HEK293T (cell line): ENCODE measurements at regions not wholly inside any gene's neighbourhood (a gene's known extent, or its start where the extent isn't known, plus 50 kb on each side); places are given as distances from the start of the nearest gene placed in this dataset.
"Not testable (repeated sequence)": the region's sequence is repeated elsewhere in the genome, so short reads cannot be mapped to it uniquely, and the experiment has no call there.

ENCODE experiments used
- CTCF ChIA-PET: fragments of 350-600 bp; formaldehyde crosslinking; extraction: SDS; loops from one replicate; lab custom pipeline; 2021; ENCODE audit warnings: antibody characterized with exemption, inconsistent platforms; lab: Yijun Ruan, JAX
- POLR2A ChIA-PET: fragments of 350-600 bp; formaldehyde crosslinking; extraction: SDS; loops from one replicate; lab custom pipeline; 2020; ENCODE audit warnings: antibody characterized with exemption, inconsistent platforms; lab: Yijun Ruan, JAX
- DNase-seq: peaks from one replicate; pipeline ENCODE4 v3.0.0; 2012; ENCODE audit warnings: mixed read lengths; ENCODE audit errors: extremely low spot score
- ARNT ChIP-seq: fragments of 450-650 bp; IDR thresholded peaks from 2 replicates; pipeline ENCODE4 v1.6.1; 2017; ENCODE audit warnings: mild to moderate bottlenecking
- BHLHE40 ChIP-seq: fragments of 450-650 bp; IDR thresholded peaks from 2 replicates; pipeline ENCODE4 v1.6.1; 2016; ENCODE audit warnings: mild to moderate bottlenecking, moderate library complexity, borderline replicate concordance
- CTBP1 ChIP-seq: fragments of 450-650 bp; IDR thresholded peaks from 2 replicates; pipeline ENCODE4 v1.6.1; 2016; ENCODE audit warnings: borderline replicate concordance
- ELF4 ChIP-seq: fragments of 450-650 bp; IDR thresholded peaks from 2 replicates; pipeline ENCODE4 v1.6.1; 2017; ENCODE audit warnings: antibody characterized with exemption
- FOXA1 ChIP-seq: fragments of 450-650 bp; IDR thresholded peaks from 2 replicates; pipeline ENCODE4 v1.6.1; 2016; ENCODE audit warnings: mild to moderate bottlenecking
- FOXK2 ChIP-seq: fragments of 450-650 bp; IDR thresholded peaks from 2 replicates; pipeline ENCODE4 v1.6.1; 2016; ENCODE audit warnings: mild to moderate bottlenecking
- FOXM1 ChIP-seq: fragments of 450-650 bp; IDR thresholded peaks from 2 replicates; pipeline ENCODE4 v1.6.1; 2017; ENCODE audit warnings: mild to moderate bottlenecking, borderline replicate concordance
- HDGF ChIP-seq: fragments of 450-650 bp; IDR thresholded peaks from 2 replicates; pipeline ENCODE4 v1.6.1; 2017; ENCODE audit warnings: antibody characterized with exemption, borderline replicate concordance
- L3MBTL2 ChIP-seq: fragments of 450-650 bp; conservative IDR thresholded peaks from 2 replicates; pipeline ENCODE4 v1.6.1; 2016; ENCODE audit warnings: mild to moderate bottlenecking
- LEF1 ChIP-seq: fragments of 450-650 bp; IDR thresholded peaks from 2 replicates; pipeline ENCODE4 v1.6.1; 2017; ENCODE audit warnings: mild to moderate bottlenecking, borderline replicate concordance
- NFRKB ChIP-seq: fragments of 450-650 bp; IDR thresholded peaks from 2 replicates; pipeline ENCODE4 v1.6.1; 2016; ENCODE audit warnings: mild to moderate bottlenecking, moderate library complexity
- SP1 ChIP-seq: fragments of 450-650 bp; IDR thresholded peaks from 2 replicates; pipeline ENCODE4 v1.6.1; 2017
- SUZ12 ChIP-seq: fragments of 450-650 bp; IDR thresholded peaks from 2 replicates; pipeline ENCODE4 v1.6.1; 2016; ENCODE audit warnings: mild to moderate bottlenecking
- TARDBP ChIP-seq: fragments of 450-650 bp; IDR thresholded peaks from 2 replicates; pipeline ENCODE4 v1.6.1; 2016
- ZNF384 ChIP-seq: fragments of 450-650 bp; IDR thresholded peaks from 2 replicates; pipeline ENCODE4 v1.6.1; 2016
- TF ChIP-seq, protein P1 (sequence below): fragments of 450-650 bp; IDR thresholded peaks from 2 replicates; pipeline ENCODE4 v1.6.1; 2016

DNA sequence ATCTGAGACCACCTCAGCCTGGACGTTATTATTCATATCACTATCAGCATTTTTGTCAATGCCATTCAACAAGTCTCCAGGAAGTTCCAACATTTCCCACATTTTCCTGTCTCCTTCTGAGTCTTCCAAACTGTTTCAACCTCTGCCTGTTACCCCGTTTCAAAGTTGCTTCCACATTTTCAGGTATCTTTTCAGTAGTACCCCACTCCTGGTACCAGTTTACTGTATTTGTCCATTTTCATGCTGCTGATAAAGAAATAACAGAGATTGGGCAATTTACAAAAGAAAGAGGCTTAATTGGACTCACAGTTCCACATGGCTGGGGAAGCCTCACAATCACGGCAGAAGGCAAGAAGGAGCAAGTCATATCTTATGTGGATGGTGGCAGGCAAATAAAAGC, 565.5 kb downstream of the FRK start:
- DNase-seq = no peak
- CTCF ChIA-PET = no interaction called here
- TF ChIP-seq SP1 (no peak), FOXK2 (no peak), BHLHE40 (no peak), ZNF384 (no peak), ELF4 (no peak), TARDBP (no peak), ARNT (no peak), FOXM1 (no peak), L3MBTL2 (no peak), SUZ12 (no peak), CTBP1 (no peak), LEF1 (no peak), NFRKB (no peak)
- TF ChIP-seq, protein P1, sequence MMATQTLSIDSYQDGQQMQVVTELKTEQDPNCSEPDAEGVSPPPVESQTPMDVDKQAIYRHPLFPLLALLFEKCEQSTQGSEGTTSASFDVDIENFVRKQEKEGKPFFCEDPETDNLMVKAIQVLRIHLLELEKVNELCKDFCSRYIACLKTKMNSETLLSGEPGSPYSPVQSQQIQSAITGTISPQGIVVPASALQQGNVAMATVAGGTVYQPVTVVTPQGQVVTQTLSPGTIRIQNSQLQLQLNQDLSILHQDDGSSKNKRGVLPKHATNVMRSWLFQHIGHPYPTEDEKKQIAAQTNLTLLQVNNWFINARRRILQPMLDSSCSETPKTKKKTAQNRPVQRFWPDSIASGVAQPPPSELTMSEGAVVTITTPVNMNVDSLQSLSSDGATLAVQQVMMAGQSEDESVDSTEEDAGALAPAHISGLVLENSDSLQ = no peak
- POLR2A ChIA-PET = no interaction called here

DNA sequence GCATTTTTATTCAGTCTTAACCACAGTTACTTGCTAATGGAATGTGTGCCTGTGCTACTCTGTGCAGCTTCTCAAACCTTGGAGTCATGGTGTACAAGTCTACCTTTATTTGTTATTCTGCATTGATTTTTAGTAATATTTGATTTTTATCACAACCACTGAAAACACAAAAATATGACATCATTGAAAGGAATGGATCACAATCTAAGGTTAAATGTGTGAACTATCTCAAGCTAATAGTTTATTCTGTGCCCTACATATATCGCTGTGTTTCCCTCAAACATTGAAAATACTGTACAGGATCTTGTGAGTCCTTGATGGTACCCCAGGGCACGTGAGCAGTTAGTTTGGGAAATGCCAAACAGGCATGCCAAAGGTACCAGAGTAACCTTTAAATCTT, 573.4 kb downstream of the FRK start:
- ChIA-PET CTCF (no interaction called here), POLR2A (no interaction called here)
- DNase-seq = no peak
- TF ChIP-seq ARNT = no peak
- no peak for TF ChIP-seq CTBP1
- no peak for TF ChIP-seq L3MBTL2
- TF ChIP-seq, protein P1 = no peak
- TF ChIP-seq FOXK2 = no peak
- TF ChIP-seq FOXM1 = no peak
- no peak for TF ChIP-seq ZNF384
- no peak for TF ChIP-seq FOXA1
- no peak for TF ChIP-seq BHLHE40
- no peak for TF ChIP-seq SUZ12
- TF ChIP-seq ELF4 = no peak
- TF ChIP-seq SP1 = no peak
- no peak for TF ChIP-seq LEF1
- TF ChIP-seq HDGF = no peak
- no peak for TF ChIP-seq NFRKB
- no peak for TF ChIP-seq TARDBP

DNA sequence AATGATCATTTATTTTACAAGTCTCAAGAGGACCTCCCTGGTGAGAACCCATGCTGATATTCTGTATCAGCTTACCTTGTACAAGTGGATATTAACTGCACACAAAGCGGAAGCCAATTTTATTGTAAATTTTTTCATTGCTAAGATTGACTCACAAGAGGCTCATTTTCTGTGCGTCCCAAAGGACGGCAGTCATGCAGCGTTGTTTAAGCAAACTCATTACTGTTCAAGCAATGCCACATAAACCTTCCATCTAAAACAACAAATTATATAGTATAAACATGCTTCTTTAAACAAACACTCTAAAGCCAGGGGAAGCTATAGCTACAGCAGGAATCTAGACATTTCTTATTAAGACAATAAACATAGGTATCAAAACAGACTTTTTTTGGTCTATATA, 575.3 kb downstream of the FRK start:
- CTCF ChIA-PET = no interaction called here

DNA sequence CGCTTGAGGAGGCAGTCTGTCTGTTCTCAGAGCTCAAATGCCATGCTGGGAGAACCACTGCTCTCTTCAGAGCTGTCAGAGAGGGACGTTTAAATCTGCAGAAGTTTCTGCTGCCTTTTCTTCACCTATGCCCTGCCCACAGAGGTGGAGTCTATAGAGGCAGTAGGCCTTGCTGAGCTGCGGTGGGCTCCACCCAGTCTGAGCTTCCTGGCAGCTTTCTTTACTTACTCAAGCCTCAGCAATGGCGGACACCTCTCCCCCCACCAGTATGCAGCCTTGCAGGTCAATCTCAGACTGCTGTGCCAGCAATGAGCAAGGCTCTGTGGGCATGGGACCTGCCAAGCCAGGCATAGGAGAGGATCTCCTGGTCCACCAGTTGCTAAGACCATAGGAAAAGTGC, 580.1 kb downstream of the FRK start:
- DNase-seq, CTCF ChIA-PET, POLR2A ChIA-PET: not testable (repeated sequence)

More for the DNA sequence above, 575.3 kb downstream of the FRK start:
- TF ChIP-seq CTBP1 = peak; percentile 97
- TF ChIP-seq SP1 = no peak
- TF ChIP-seq FOXK2 = peak; percentile 70; the same call in 1 of the 2 replicates
- TF ChIP-seq NFRKB = no peak
- no peak for TF ChIP-seq SUZ12
- peak; percentile 93 for TF ChIP-seq ZNF384
- TF ChIP-seq FOXA1 = peak; percentile 50; the same call in 1 of the 2 replicates
- TF ChIP-seq TARDBP = 0 out of 2 replicates have a peak, but pooled peaks have one; percentile 32
- TF ChIP-seq L3MBTL2 = no peak; the same call in 1 of the 2 replicates
- no peak for TF ChIP-seq BHLHE40
- TF ChIP-seq, protein P1 = peak; percentile 92
- TF ChIP-seq LEF1 = no peak; the same call in 1 of the 2 replicates
- no peak for TF ChIP-seq HDGF
- TF ChIP-seq ARNT = peak; percentile 81
- 0 out of 2 replicates have a peak, but pooled peaks have one; percentile 31 for TF ChIP-seq ELF4
- TF ChIP-seq FOXM1 = no peak
- DNase-seq = peak; percentile 60
- POLR2A ChIA-PET = no interaction called here

DNA sequence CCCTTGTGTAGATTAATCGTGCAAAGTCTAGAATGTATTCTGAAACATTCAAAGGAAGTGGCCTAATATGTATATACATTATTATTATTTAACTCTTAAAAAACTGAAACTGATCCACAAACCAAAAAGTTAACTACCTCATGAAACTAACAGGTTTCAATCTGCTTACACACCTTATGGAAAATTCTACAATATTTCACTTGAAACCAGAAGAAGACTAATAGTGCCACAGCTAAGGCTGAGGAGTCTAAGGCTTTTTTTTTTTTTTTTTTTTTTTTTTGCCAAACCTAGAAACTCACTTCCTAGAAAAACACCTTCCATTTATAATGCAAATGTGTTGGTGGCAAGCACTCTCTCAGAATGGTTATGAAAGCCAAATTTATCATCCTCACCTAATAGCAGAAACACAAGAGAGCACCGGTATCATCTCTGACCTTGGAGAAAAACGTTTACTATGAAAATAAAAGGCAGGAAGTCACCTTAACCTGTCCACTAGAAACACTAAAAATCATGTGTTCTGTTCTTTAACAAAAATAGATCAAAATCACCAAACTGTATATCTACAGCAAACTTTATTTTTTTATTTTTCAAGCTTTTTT, 586.1 kb downstream of the FRK start:
- TF ChIP-seq NFRKB (no peak), L3MBTL2 (no peak), SUZ12 (no peak), FOXM1 (no peak), FOXA1 (no peak), BHLHE40 (no peak), ELF4 (no peak), ZNF384 (no peak)
- TF ChIP-seq, protein P1 = no peak
- DNase-seq = no peak
- POLR2A ChIA-PET = no interaction called here
- CTCF ChIA-PET = no interaction called here
